COLO829 (cell line): ENCODE measurements at regions not wholly inside any gene's neighbourhood (a gene's known extent, or its start where the extent isn't known, plus 50 kb on each side); places are given as distances from the start of the nearest gene placed in this dataset.
"Not testable (repeated sequence)": the region's sequence is repeated elsewhere in the genome, so short reads cannot be mapped to it uniquely, and the experiment has no call there.

Experiments used
- DNase-seq: peaks from one replicate; pipeline ENCODE4 v3.0.0; 2012; ENCODE audit warnings: low spot score

DNA sequence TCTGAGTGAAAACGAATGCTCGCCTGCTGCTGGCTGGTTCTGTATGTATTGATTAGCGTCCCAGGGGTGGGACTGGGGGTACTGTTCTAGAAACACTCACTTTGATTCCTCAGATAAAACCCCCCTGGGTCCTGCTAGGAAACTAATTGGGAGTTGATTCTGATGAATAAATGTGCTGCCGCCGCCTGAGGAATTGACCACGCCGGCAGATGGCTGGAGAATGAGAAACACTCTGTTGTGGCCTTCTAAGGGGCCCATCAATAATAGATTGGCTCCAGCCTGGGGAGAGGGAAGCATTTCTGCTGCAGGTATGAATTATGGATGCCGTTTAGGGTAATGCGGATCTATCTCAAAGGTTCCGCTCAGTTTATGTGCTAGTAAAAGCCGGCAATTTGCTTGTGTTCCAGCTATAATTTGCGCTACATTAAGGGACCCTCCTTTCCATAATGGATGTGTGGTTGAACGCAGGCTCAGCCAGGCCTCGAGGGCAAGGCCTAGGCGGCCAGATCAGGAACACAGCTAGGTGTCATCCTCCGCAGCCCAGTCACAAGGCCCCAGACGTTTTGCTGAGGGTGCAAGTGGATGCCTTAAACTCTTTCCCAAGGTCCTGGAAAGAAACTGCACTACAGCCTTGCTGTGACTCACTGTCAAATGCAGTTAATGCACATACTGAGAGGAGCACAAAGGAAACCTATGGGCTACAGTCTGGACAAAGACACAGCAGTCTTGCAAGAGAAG, 132.2 kb upstream of the HS3ST2 start:
- DNase-seq, result no peak

DNA sequence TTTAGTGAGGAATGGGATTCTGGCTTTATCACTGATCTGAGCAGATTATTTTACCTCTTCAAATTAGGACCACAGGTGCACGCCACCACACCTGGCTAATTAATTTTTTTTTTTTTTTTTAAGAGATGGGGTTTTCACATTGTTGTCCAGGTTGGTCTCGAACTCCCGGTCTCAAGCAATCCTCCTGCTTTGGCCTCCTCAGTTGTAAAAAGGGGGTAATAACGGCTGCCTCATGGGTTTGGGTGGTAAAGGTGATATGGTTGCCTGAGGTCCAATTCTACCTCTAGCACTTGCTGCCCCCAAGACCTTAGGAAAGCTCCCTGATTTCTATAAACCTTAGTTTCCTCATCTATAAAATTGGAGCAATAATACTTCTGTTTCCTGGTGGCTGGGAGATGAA, 130.7 kb upstream of the HS3ST2 start:
- DNase-seq, result no peak

DNA sequence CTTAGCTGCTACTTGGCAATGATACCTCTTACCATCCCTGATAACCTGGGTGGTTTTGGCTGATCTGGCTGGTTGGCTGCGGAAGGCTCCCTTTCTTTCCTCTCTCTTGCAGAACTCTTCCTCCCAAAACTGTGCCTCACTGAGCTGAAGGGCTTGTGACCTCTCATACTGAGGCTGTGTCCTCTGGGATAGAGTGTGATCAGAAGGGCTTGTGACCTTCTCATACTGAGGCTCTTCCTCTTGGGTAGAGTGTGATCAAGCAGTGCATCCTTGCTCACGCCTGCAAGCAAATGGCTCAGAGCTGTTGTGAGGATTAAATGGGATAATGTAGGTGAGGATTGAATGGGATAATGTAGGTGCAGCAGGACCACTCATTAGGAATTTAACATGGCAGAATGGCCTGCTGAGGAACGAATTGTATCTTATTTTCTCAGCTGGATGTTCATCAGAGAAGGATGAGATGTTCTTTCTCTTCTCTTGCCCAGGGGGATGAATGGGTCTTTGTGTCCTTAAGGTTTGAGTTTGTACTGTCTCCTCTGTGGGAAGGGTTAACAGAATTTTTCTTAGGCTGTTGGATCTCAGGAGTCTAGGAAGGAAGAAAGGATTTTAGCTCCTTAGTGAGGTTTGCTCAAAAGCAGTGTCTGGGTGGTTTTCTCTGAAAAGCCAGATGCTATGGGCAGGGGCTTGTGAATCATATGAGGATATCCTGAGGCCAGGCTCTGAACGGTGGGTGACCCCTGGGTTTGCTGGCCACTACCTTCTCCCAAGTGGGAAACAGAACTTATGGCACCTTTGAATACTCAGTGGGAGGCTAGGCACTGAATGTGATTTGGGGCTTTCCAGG, 130.0 kb upstream of the HS3ST2 start:
- DNase-seq, result no peak

DNA sequence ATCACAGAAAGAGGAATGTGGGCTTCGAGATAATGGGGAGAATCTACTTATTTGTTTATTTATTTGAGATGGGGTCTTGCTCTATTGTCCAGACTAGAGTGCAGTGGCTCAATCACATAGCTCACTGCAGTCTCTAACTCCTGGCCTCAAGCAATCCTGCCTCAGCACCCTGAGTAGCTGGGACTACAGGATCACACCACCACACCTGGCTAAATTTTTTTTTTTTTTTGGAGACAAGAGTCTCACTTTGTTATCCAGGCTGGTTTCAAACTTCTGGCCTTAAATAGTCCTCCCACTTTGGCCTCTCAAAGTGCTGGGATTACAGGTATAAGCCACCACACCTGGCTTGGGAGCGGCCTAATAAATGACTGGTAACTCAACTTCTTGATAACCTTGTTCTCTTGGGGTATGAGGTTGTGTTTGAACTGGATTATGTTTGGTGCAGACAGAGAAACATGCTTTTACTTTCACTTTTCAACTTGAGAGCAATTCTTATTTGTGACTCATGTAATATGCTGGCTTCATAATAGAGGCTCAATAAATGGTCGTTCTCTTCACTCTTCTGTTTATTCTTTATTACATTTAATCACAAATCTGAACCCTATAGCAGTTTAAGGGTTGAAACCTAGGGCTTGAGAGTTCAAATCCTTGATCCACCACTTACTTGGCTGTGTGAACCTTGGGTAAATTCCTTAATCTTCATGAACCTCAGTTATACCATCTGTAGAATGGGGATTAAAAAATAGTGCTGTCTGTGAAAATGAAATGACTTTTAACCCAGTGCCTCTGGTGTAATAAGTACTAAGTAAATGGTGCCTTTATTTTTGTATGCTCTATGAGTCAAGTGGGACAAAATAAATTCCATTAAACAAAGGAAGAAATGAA, 129.1 kb upstream of the HS3ST2 start:
- DNase-seq, result no peak

DNA sequence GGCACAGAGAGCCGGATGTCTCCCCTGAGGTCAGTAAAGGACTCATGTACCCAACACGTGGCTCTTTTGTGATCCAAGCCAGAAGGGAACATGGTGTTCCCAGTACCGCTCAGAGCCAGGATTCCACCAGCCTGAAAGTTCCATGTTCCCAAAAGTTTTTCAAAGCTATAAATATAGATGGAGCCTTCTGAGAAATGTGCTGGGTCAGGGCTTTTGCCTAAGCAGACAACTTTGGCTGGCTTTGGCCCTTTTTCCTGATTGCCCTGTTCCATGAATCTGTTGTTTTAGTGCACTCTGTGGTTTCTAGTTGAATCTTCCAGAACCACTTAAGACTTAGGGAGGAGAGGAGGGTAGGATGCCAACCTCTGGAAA, 128.5 kb upstream of the HS3ST2 start:
- DNase-seq, result no peak

DNA sequence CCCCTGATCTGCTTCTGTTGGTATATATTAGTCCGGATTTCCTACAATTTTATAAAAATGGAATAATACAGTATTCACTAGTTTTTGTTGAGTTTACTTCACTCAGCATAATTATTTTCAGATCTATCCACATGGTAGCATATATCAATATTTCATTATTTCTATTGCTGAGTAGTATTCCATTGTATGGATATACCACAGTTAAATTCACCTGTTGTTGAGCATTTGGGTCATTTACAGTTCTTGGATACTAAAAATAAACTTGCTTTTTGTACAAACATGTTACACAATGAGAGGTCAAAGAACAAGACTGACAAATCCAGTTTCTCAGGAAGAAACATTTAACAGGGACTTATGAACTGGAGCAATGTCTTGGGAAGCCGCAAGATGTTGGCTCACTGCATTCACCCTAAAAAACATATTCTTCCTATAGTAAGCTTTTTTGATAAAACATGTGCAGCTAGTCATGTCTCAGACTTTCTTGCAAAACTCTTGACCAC, 126.9 kb upstream of the HS3ST2 start:
- DNase-seq, result no peak

DNA sequence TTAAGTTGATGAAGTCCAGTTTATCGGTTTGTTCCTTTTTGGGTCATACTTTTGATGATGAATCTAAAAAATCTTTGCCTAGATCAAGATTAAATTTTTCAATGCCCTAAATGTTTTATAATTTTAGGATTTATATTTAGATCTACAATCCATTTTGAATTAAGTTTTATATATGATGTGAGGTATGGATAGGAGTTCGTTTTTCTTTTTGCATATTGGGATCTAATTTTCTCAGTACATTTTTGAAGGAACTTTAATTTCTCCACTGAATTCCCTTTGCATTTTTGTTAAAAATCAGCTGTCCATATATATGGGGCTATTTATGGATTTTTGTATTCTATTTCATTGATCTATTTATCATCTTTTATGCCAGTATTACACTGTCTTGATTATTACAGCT, 125.5 kb upstream of the HS3ST2 start:
- no peak for DNase-seq

DNA sequence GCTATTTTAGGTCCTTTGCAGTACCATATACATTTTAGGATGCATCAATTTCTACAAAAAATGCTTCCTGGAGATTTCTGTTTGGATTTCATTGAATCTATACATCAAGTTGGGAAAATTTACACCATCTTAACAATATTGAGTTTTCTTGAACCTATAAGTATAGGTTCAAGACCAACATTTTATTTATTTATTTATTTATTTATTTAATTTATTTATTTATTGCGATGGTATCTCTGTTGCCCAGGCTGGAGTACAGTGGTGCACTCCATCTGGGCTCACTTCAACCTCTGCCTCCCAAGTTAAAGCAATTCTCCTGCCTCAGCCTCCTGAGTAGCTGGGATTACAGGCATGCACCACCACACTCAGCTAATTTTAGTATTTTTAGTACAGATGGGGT, 125.0 kb upstream of the HS3ST2 start:
- DNase-seq, result no peak

DNA sequence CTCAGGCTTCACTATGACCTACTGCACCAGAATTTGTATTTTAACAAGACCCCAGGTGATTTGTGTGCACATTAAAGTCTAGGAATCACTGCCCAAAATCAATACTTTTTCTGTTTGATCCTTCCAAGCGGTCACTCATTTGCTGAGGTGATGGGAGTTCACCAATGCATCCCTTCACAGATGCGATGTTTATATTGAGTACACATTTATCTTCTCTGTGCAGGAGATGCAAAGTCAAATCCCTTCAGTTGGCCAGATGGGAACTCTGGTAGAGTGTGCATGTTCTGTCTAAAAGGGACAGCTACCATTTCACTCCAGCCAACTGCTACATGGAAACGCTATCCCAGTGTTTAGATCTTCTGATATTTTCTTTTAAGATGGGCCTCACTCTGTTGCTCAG, 122.6 kb upstream of the HS3ST2 start:
- DNase-seq, result no peak

DNA sequence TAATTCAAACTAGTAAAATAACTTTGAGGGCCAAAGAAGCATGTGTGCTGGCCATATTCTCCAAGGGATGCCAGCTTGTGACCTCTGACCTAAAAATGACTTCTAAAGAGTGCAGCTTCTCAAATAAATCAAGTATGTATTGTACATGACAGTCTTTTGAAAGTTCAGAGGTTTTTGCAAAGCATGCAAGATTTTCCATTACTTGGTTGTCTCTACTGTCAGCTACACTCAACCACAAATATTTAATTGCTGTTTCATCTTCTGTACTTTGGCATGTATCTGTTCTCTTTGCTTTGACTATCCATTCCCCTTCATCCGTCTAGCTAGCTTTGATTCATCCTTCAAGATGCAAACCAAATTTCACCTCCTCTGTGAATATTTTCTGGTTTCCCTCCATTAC, 121.9 kb upstream of the HS3ST2 start:
- no peak for DNase-seq

DNA sequence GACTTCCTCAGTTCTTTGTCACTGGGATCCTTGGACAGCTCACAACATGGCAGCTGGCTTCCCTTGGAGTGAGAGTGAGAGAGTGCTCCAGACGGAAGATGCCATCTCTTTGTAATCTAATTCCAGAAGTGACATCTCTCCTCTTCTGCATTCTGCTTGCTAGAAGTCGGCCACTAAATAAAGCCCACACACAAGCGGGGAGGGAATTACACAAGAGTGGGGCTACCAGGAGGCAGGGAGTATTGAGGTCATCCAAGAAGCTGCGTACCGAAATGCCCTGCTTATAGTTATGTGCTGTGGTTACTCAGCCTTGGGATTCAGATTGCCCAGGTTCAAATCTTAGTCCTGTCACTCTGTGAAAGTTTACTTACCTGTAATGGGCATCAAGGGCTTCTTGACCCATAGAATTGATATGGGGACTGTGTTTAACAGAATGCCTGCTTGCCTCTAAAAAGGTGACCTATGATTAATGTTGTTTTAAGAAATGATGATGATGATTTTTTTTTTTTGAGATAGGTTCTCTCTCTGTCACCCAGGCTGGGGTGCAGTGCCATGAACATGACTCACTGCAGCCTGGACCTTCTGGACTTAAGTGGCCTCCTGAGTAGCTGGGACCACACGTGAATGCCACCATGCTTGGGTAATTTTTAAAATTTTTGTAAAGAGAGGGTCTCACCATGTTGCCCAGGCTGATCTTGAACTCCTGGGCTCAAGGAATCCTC, 120.9 kb upstream of the HS3ST2 start:
- no peak for DNase-seq

DNA sequence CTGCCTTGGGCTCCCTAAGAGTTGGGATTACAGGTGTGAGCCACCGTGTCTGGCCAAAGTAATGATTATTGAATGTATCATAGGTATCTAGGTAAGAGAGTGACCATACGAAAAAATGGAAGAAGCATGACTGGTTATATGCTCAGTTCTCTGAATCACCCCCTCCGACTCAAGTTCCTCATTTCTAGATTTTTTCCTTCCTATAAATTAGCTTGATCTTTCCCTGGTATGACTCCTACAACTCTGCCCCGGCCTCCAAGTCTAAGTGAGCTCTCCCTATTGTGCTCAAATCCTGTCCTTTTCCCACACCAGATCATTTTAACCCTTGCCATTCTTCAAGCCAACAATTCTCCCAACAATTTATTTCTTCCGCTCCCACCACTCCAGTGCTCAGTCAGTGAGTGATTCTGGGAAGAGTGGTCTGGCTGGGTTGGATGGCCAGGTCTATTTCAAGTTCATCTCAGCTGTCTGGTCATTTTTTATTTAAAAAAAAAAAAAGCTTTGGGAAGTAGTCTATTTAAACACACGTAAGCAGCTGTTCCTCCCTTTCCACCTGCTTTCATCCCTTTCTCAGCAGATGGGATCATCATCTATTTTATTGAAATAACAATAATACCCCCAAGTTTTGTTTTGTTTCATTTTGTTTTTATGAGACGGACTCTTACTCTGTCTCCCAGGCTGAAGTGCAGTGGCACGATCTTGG, 120.2 kb upstream of the HS3ST2 start:
- no peak for DNase-seq

DNA sequence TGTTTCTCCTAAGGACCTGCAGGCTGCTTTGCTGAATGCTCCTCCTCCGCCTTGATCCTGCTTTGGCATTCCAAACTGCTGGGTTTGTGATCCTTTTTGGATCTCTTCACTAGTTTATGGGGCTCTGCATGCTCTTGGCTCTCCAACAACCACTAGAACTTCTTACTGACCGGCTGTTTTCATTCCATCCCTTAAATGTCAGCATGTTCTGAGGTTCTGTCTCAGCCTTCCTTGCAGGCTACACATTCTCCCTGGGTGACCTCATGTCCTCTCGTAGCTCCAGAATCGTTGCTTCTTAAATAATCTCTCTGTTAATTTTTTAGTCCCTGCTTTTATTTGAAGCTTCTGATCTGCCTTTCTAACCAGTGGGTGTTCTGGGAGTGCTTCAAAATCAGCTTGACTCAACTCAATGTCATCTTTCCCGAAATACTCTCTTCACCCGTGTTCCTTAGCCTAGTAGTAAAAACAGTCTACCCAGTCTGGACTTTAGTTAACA, 119.0 kb upstream of the HS3ST2 start:
- no peak for DNase-seq

DNA sequence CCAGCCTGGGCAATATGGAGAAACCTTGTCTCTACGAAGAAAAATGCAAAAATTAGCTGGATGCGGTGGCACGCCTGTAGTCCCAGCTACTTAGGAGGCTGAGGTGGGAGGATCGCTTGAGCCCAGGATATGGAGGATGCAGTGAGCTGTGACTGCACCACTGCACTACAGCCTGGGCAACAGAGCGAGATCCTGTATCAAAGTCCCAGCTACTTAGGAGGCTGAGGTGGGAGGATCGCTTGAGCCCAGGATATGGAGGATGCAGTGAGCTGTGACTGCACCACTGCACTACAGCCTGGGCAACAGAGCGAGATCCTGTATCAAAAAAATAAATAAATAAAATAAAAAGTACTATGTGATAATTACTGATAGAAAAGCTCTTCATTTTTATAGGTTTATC, 118.2 kb upstream of the HS3ST2 start:
- DNase-seq, result not testable (repeated sequence)

DNA sequence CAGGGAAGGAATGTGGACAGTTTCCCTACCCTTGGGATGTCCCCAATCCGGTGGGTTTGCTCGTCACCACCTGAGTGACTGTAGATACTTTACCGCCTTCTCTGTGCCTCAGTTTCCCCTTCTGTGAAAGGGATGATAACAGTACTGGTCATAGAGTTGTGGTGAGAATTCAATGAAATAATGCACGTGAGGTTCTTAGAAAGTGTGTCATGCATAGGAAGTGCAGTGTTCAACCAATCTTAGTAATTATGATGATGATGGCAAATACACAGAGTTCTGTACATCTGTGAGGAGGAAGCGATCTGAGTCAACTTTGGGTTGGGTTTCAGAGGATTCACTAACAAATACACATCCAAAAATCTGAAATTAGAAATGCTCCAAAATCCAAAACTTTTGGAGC, 114.6 kb upstream of the HS3ST2 start:
- DNase-seq, result no peak

DNA sequence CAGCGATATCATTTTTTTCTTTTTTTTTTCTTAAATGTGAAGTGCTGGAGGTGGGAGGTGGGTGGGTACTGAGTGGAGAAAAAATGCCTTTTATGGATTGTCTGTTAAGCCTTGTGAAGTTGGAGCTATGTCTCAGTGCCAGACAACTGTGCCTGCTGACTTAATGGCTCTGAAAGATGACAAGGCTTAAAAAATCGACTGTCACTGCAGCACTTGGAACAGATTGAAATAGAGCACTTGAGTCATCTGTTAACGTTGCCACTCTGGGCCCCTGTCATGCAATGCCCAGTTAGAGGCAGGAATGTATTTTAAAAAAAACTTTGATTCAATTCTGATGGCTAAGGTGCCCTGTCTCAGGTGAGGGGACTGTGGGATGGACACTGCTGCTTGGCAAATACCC, 108.2 kb upstream of the HS3ST2 start:
- DNase-seq, result no peak

DNA sequence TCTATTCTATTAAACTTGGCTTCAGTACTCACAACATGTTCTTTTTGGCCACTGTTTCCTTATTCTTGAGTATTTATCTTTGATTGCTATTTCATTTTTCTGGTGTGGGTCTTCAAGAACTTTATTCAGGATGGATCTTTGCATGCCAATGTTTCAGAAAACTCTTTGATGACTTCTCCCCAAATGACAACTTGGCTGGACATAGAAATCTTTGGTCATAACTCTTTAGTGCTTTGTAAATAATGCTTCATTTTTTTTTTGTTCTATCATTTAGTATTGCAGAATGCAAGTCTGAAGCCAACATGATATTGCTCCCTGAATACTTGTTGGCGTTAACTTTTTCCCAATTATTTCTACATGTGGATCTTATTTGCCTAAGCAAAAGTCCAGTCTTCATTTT, 103.6 kb upstream of the HS3ST2 start:
- no peak for DNase-seq

DNA sequence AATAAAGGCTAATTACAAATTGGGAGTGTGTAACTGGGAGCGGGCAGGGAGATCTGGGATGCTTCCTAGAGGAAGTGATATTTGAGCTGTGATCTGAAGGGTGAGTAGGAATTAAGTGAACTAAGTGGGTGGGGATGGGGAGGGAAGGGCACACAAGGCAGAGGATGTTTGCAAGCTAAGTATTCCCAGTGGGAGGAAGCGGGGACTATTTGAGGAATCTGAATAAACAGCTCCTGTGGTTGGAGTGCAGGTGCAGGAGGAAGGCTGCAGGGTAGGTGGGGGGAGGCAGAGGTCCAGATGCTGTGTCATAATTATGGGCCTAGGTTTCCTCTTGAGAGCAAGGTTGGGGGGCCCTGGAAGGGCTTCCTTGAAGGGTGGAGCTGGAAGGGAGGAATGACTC, 102.1 kb upstream of the HS3ST2 start:
- no peak for DNase-seq

DNA sequence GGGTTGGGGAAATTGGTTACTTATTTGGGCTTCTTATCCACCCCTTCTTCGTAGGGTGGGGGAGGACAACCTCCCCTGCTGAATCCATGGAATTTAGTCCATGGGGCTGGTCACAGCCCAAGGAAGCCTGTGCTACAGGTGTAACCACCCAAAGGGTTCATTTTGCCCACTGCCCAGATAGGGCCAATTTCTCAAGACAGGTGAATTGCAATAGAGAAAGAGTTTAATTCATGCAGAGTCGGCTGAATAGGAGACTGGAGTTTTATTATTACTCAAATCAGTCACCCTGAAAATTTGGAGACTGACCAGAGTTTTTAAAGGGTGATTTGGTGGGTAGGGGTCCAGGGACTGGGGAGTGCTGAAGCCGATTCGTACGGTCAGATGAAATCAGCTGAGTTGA, 101.5 kb upstream of the HS3ST2 start:
- no peak for DNase-seq

DNA sequence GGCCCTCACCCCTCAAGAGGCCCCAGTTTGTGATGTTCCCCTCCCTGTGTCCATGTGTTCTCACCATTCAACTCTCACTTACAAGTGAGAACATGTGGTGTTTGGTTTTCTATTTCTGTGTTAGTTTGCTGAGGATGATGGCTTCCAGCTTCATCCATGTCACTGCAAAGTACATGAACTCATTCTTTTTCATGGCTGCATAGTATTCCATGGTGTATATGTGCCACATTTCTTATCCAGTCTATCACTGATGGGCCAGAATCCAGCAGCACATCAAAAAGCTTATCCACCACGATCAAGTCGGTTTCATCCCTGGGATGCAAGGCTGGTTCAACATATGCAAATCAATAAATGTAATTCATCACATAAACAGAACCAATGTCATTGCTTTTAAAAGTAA, 95.4 kb upstream of the HS3ST2 start:
- DNase-seq, result not testable (repeated sequence)

DNA sequence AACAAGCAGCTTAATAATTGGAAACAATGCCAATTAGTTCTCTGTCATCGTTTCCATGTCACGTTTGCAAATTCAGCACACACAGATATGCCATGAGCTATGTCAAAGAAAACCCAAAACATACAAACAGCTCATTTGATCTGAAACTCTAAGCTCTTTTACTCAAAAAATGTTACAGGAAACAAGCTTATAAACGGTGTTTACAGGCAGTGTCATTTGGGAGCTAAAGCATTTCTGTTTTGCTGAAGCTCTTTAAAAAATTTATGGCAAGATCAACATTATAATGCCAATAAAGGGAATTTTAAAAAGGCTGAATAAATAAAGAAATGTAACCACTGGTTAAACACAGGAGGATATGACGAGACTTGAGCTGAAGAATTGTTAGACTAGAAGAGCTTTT, 94.0 kb upstream of the HS3ST2 start:
- no peak for DNase-seq
